Stimulated activated CD8-positive, alpha-beta memory T cell treated with anti-CD3 and anti-CD28 coated beads, Interleukin-4, amount 100 ng/mL, for 1 hour (primary cell): ENCODE measurements at regions not wholly inside any gene's neighbourhood (a gene's known extent, or its start where the extent isn't known, plus 50 kb on each side); places are given as distances from the start of the nearest gene placed in this dataset.

ENCODE experiments used
- DNase-seq, 2 donors: peaks; one replicate each; pipeline ENCODE4 v3.0.0-alpha.2; 2020; ENCODE audit warnings: low read depth in 2 of 2, low spot score in 1 of 2

DNA sequence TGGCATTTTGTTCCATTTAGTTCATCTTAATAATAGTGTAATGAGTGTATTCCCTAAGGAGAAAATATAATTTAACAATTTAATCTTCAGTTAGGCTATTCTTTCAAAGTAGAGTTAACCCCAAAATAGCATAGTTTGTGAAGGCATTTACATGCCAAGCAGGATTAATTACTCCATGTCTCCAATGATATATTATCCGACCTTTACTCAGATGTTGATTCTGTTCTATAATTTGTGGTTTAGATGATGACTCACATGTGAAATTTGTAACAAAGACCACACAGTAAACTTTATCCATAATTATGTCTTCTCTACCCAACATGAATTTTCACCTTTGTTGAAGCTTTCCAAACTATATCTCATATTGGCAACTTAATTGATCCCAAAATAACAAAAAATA lies 2065.2 kb downstream of the MRPL39 start:
- DNase-seq: no peak

DNA sequence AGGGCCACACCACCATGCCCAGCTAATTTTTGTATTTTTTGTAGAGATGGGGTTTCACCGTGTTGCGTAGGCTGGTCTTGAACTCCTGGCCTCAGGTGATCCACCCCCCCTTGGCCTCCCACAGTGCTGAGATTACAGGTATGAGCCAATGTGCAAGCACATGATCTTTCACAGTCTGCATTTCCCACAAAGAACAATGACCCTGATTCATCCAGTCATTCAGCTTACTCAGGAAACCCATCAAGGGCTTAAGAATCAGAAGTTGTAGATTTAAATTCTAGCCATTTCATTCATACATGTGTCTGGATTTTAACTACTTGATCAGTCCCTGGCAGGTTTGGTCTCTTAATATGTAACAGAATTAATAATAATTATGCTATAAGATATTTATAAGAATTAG lies 2065.7 kb downstream of the MRPL39 start:
- DNase-seq: no peak

DNA sequence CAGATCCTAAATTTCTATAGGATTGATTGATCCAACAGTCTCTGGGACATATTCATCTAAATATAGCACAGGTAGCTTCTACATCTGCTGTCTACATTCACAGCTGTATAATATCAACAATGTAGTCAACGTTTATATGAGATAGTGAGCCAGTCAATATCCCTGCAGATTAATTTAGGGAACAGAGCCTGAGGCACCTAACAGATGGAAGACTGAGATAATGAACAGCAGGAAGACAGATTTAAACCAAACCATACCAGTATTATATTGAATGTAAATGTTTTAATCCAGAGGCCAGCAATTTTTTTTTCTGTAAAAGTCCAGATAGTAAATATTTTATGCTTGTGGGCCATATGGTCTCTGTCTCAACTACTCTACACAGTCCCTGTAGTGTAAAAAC lies 2072.4 kb downstream of the MRPL39 start:
- DNase-seq: no peak

DNA sequence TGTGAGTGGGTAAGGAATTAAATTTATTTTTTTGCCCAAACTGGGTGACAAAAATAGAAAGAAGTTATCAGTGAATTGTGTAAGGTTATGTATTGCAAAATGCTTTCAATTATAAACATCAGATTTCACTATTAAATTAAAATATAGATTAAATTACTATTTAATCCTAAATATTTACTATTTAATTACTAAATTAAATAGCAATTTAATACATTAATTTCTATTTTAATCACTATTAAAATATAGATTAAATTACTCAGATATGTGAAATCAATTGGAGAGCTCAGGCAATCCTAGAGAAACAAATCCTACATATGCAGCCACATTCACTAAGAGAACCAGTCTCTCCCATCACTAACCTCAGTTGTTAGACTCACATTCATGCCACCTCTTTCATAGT lies 2075.8 kb downstream of the MRPL39 start:
- no peak for DNase-seq

DNA sequence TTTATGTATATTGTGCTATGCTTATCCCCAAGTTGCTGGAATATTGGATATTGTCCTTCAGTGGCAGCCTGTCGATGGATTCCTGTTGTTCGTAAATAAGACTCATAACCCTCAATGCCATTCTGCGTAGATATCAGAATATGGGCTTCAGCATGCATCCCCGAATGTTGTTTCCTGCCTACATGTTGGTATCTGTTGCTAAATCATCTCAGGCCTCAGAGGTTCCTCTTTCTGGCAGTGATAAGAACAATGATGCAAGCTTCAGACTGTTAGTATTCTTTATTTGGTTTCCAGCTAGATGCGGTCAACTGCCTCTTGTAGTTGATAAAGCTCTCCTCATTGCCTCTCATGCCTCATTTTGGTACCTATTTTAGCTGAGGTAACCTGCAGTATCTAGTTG lies 2082.6 kb downstream of the MRPL39 start:
- DNase-seq: no peak

DNA sequence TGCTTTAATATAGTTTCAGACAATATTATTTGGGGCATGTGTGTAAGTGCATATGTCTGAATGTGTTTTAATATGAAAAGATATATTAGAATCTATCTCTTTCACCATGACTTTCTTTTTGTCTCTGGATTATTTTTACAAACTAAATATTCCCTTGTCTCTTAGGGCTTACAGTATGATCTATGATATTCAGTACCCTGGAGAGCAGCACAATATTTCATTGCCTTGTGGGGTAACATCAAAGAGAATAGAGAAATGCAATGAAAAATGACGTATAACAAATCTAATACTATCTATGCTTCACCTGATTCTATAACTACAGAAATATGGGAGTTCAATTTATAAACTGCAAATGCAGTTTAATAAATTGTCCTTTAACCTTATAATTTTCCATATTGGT lies 2084.5 kb downstream of the MRPL39 start:
- DNase-seq: no peak

DNA sequence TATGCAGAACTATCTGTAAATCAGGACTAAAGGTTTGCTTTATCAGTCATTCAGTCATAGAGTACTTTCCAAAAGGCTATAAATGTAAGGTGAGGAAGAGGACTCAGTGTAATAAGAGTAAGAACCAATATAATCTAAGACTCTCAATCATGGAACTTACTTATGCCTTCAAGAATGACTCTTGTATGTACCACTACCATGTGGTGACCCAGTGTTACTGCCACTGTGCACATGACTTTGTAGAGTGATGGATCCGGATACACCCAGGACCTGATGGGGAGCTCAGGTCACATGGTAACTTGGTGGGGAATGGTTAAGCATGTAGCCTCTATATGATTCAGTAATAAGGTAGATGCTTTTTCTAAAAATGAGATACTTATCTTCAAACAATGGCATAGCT lies 2099.8 kb downstream of the MRPL39 start:
- no peak for DNase-seq

DNA sequence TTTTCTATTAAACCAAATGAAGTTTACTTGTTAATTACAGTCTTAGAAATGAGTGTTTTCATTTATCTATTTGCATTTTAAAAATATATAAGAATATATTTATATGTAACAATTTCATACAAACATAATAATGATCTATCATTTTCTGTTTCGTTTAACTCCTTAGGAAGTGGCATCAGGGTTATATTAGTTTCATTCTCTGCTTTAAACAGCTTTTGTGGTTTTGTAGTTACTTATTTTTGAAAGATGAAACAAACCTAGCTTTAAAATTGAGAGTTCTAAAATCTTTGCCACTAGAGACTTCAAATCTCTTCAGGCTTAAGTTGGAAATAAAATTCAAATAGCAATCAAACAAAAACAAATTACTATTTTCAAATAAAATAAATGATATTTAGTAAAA lies 2110.6 kb downstream of the MRPL39 start:
- DNase-seq: no peak

DNA sequence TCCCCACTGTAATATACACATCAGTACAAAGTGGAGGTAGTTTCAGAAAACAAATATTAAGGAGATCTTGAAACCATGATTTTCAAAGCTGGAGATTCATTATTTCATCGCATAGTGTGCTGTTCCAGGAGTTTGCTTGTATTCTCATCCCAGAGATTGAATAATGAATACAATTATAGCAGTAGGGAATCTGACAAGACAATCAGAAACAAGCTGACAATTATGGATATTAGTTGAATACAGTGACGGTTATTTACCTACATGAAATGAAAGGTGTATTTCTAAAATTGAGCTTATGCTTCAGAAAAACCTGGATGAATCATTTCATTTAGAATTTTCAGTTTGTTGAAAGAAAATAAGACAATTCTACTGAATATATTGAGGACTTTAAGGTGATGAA lies 2119.0 kb downstream of the MRPL39 start:
- DNase-seq: no peak

DNA sequence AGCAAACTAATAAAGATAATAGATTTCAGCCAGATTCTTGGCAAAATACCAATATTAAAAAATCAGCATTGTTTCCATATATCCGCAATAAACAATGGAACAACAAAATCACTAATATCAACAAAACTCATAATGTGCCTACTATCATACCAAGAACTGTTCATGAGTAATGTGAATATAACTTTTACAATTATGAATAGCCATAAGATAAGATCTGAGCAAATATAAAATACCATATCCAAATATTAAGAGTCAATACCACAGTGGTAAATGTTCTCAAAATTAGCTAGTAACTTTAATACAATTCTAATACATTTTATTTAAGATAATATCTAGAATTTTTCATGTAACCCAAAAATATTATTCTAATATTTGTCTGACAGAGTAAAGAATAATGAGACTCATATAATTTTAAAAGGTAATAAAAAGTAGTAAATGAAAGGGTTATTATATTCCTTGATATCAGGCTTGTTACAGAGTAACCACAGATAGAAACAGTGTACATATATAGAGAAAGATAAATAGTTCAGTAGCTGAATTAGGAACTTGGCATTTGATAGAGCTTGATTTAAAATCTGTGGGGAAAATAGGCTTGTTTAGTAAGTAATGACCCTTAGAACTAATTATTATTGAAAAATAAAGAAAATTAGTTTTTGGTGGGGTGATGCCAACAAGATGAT lies 2126.6 kb downstream of the MRPL39 start:
- no peak for DNase-seq

DNA sequence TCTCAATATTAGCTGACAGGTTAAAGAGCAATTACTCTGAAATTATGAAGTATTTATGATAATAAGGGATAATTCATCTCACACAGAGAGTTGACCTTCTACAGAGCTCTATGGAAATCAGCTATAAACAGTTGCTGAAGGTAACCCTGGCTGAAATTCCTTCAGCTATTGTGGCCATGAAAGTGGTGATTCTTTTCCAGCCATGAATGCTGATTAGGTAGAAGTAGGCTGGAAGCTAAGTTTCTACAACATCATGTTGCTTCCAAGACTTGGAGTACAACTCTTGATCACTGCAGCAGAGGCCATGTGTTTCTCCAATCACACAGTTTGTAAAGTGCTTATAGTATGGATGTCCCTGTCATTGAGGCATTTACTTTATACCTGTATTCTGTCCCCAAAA lies 2128.9 kb downstream of the MRPL39 start:
- DNase-seq: no peak

DNA sequence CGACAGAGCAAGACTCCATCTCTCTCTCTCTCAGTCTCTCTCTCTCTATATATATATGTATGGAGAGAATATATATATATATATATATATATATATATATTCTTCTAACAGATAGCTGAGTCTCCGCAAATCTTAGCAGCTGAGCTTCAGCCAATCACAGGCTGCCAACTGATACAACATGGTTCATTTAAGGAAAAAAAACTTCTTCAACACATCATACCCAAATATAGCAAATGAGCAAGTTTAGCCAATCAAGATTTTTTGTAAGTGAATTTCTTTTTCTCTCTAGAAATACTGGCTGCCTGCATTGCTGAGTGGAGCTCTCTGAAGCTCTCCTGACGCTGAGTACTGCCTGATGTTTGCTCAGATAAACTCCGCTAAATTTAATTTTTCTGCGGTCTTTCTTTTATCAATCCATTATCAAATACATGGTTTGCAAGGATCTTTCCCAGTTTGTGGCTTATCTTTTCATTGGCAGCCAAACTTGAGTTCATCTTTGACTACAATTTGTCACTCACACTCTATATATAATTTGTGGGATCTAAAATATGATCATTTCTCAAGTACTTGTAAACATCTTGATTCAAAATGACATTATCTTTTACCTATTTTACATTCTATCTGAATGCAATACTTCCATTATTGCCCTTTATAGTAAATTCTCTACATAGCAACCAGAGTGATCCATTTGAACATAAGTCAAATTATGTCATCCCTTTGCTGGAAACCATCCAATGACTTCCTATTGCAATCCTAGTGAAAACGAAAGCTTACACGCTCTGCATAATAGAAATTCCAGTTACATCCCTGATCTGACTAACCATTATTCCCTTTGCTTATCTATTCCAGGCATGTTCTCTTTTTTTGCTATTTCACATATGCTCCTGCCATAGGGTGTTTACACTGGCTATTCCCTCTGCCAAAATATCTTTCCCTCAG lies 2131.7 kb downstream of the MRPL39 start:
- DNase-seq: no peak

DNA sequence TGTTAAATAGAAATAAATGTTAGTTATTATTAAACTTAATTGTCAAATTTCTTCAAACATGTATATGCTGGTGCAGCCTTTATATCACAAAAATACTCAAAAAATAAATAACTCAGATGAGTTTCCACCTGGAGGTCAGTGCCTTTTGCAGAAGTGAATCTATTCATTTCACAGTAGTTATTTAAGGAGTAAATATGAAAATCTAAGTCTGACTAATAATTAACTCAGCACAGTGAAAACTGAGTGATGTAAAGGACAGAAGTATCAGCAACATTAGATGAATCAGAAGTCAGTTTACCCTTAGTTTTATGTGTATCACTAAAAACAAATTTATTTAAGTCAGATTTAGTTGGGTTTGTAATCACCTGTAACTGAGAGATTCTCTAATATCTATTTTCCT lies 2135.4 kb downstream of the MRPL39 start:
- DNase-seq: no peak

DNA sequence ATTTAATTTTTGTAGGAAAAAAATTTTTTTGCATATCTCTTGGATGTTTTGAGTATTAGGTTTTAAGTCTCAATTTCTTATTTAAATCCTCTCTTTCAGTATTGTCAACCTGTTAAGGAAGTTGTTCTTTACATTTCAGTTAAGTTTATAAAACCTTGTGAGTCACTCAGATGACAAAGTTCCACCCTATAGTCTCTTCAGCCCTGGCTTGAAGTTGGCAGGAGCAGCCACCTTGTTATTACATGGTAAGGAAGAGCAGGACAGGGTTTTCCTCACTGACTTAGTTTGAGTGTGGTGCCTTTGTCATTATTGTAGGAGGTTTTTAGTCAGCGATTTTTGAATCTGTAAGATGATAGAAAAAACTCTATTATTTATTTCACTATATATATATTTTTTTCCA lies 2143.9 kb downstream of the MRPL39 start:
- no peak for DNase-seq

DNA sequence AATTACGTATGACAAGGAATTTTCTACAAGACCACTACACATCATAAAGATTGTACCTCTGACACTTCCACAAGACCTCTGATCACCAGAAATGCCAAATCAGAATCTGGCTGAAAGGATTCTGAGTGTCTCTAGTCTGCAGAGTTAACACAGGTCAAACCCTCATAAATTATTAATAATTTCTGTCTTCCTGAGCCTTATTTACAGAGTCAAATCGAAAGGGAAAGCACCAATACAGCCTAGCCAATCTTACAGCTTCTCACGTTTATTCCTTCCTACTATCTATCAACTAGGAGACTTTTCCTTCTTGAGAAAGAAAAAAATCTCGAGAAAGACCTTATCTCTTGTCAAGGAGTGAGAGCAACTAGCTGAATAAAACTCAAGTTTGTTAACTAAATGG lies 2151.6 kb downstream of the MRPL39 start:
- no peak for DNase-seq

DNA sequence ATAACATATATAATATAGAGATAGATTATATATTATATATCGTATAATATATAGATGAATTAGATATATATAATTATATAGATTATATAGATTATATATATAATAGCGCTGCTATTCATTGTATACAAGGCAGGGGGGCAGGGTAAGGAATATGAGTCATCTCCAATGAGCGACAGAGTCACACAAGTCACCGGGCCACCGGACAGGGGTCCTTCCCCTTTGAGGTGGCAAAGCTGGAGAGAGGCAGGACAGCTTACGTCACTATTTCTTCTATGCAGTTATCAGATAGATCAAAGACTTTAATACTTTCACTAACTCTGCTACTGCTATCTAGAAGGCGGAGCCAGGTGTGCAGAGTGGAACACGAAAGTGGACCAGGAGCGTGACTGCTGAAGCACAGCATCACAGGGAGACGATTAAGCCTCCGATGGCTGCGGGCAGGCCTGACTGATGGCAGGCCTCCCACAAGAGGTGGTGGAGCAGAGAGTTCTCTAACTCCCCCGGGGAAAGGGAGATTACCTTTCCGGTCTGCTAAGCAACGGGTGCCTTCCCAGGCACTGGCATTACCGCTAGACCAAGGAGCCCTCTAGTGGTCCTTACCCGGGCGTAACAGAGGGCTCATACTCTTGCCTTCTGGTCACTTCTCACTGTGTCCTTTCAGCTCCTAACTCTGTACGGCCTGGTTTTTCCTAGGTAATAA lies 2154.7 kb downstream of the MRPL39 start:
- DNase-seq: no peak

DNA sequence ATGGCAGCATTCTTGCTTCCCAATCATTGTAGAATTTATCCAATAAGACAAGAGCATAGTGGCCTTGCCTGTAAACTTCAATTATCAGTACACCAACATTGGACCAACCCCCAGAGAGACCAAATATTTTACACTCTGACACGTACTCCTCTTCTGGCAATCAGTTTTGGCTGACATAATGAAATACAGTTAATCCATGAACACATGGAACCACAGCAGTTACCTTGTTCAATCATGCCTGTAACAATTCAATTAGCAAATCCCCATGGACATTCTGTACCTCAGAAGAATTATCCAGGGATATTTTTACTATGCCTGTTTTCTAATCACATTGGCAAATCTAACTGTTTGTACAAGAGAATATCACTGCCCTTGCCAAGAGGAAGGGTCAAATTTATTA lies 2162.0 kb downstream of the MRPL39 start:
- no peak for DNase-seq

DNA sequence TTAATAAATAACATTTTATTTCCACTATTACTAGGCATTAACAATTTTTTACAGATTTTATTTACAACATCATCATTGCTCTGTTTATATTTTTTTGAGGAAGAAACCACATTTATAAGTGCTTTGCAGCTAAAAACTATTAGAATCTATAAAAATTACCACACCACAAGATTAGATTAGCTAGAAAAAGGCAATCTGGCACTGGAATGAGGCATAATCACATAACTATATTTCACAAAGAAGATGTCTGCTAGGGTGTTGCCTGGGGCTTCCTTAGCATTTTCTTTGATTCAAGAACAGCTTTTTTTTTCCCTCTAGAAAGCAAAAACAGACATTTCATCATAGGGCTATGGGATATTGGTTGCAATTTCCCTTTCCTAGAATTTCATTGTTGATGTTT lies 2169.2 kb downstream of the MRPL39 start:
- no peak for DNase-seq

DNA sequence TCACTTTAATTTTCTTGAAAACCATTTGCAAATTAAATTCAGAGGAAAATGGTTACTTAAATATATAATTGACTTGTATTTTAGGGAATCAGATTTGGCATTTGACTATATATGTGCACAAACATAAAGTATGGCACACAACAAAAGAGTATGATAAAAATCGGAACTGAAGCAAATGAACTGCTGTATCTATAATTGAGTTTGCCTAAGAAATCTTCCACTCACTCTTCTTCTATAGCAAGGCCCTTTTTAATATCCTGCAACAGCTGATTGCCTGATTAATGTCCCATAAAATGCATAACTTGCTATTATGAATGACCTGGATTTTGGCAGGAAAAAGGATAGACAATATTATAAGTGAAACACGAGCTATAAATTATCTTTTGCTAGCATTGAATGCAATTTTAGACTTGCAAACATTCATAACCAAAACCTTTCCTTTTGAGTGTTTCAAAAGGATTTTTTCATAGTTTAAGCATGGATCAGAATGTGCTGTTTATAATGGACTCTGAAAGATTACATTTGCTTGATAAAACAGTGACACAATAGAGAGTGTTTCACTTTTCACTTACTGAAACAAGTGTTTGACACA lies 2204.3 kb downstream of the MRPL39 start:
- DNase-seq: no peak

DNA sequence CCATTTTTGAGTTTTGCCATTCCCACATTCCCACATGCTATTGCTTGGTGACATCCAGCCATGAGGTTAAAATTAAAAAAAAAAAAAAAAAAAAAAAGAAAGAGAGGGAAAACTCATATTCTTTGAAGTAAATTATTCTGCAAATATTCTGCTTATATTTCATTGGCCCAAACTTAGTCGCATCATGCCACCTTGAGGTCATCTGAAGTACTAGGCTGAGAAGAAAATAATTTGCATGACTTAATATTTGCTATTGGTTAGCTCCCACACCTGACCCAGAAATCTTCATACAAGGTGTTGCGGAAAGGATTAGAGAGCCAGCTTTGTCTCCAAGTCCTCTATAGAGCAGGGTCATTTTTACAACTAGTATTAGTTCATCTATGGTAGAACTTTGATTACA lies 2206.0 kb downstream of the MRPL39 start:
- no peak for DNase-seq

DNA sequence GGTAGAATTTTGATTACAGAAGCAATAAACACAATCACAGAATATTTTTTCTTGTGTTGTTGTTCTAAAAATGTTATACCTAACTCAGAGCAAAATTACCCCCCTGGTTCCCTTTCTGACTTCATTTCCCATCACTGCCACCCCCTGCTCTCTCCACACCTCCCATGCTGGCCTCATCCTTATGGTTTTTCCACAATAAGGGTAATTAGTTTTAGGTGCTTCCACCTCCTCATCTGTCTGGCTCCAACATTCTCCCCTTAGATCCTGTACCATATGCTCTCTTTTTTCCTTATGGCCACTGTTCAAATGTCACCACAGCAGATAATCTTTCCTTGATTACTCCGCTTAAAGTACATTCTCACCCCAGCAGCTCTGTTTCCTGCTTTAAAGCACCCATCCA lies 2208.6 kb downstream of the MRPL39 start:
- DNase-seq: no peak

DNA sequence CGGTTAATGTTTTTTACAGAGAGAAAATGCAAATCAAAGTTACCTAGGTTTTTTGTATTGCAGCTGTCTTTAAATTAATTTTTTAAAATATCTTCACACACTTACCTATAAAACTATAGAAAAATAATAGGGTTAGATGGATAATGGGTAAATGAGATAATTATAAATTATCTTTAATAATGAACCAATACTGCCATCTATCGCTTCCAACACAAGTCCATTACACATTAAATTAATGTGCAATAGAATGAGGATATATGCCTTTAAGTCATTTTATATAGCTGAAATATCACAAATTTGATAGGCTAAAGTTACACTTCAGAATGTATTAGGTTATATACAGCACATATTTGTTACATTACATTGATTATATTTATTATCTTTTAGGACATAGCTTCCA lies 2212.8 kb downstream of the MRPL39 start:
- no peak for DNase-seq
